Hepatocyte (in vitro differentiated cells): ENCODE measurements at regions not wholly inside any gene's neighbourhood (a gene's known extent, or its start where the extent isn't known, plus 50 kb on each side); places are given as distances from the start of the nearest gene placed in this dataset.

ENCODE experiments used
- DNase-seq: peaks from one replicate; pipeline ENCODE4 v3.0.0-alpha.2; 2016; ENCODE audit warnings: low spot score
- H2AFZ ChIP-seq: fragments of 200-600 bp; sonication (generic); 2 replicates; pipeline ENCODE4 v1.6.0; 2016; ENCODE audit warnings: antibody characterized with exemption, mild to moderate bottlenecking
- H3K27ac ChIP-seq: fragments of 200-600 bp; sonication (generic); 2 replicates; pipeline ENCODE4 v1.5.1; 2016; ENCODE audit warnings: mild to moderate bottlenecking
- H3K27me3 ChIP-seq: fragments of 200-600 bp; sonication (generic); 2 replicates; pipeline ENCODE4 v1.6.1; 2016
- H3K36me3 ChIP-seq: fragments of 200-600 bp; sonication (generic); replicated peaks from 2 replicates; pipeline ENCODE4 v1.5.1; 2016; ENCODE audit warnings: low read depth; ENCODE audit not compliant: insufficient read depth
- H3K4me1 ChIP-seq: fragments of 200-600 bp; sonication (generic); 2 replicates; pipeline ENCODE4 v1.5.1; 2016; ENCODE audit warnings: mild to moderate bottlenecking, moderate library complexity; ENCODE audit not compliant: insufficient read depth
- H3K4me2 ChIP-seq: fragments of 200-600 bp; sonication (generic); 2 replicates; pipeline ENCODE4 v1.6.0; 2016
- H3K4me3 ChIP-seq: fragments of 200-600 bp; sonication (generic); 2 replicates; pipeline ENCODE4 v1.5.1; 2016; ENCODE audit warnings: mild to moderate bottlenecking
- H3K79me2 ChIP-seq: fragments of 200-600 bp; sonication (generic); 2 replicates; pipeline ENCODE4 v1.6.0; 2017; ENCODE audit warnings: mild to moderate bottlenecking
- H3K9me2 ChIP-seq: fragments of 200-600 bp; sonication (generic); replicated peaks from 2 replicates; pipeline ENCODE4 v1.6.0; 2017; ENCODE audit warnings: mild to moderate bottlenecking; ENCODE audit not compliant: insufficient read depth
- H3K9me3 ChIP-seq: fragments of 200-600 bp; sonication (generic); 2 replicates; pipeline ENCODE4 v1.5.1; 2016; ENCODE audit warnings: low read depth, mild to moderate bottlenecking
- H4K20me1 ChIP-seq: fragments of 200-600 bp; sonication (generic); 2 replicates; pipeline ENCODE4 v1.6.0; 2016; ENCODE audit warnings: mild to moderate bottlenecking; ENCODE audit not compliant: insufficient read depth, poor library complexity, severe bottlenecking
- EZH2 ChIP-seq: fragments of 200-600 bp; sonication (generic); IDR thresholded peaks from 2 replicates; pipeline ENCODE4 v1.6.1; 2016; ENCODE audit warnings: antibody characterized with exemption, mild to moderate bottlenecking, borderline replicate concordance
- EZH2phosphoT487 ChIP-seq: fragments of 200-600 bp; sonication (generic); IDR thresholded peaks from one replicate; pipeline ENCODE4 v1.6.1; 2018; ENCODE audit warnings: antibody characterized with exemption, mild to moderate bottlenecking, low read depth, moderate library complexity; ENCODE audit not compliant: unreplicated experiment, severe bottlenecking
- WGBS: methylation state at CpG from one replicate; pipeline ENCODE4 v1.1.6; 2016; ENCODE audit warnings: low lambda C conversion rate; ENCODE audit errors: missing lambda C conversion rate; 5-methylcytosine and 5-hydroxymethylcytosine counted together
- TF ChIP-seq, protein P1 (sequence below): fragments of 200-600 bp; sonication (generic); IDR thresholded peaks from 2 replicates; pipeline ENCODE4 v1.5.1; 2016; ENCODE audit warnings: antibody characterized with exemption, mild to moderate bottlenecking; ENCODE audit not compliant: poor library complexity

DNA sequence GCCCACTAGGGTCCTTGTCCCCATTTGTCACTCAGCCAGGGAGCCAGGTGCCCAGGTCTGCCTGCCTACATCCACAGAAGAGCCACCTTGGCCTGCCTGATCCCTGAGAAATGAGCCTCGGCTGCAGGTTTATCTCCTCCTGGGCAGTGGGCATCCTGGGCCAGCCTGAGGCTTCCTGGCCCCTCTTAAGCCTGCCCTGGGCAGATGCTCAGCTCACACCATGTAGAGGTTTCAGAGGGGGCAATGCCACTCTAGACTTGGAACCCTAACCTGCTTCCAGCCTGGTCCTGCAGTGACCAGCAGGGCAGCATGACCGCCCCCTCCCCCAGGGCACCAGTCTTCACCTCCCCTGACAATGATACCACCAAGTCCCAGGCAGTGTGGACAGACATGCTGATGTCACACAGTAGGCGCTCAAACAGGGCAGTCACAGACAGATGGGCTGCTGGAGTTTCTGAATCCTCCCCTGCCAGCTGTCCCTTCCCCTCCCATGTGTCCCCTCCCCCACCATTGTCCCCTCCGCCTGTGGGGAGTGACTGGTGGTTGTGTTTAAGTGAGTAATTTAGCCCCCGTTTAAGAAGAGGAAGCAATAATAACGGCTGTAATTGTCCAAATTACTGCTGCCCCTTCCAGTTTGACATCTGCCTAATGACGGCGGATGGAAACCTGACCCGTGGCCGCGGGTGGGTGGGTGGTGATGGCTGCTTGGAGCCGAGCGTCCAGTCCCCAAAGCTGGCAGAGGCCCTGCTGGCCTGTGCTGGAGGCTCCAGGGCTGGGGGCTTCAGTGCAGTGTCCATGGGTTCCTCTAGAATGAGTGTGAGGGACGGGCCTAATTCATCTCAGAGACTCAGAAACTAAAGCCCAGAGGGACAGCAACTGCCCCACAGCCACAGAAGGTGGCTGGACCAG is 147.7 kb downstream of the BARX1 start:
- no peak overlapping the region for H3K4me3 ChIP-seq
- no peaks in the 10 kb centered on the region for H4K20me1 ChIP-seq
- no peak overlapping the region for H2AFZ ChIP-seq
- no peak overlapping the region for H3K4me2 ChIP-seq
- H3K36me3 ChIP-seq = no peaks in the 10 kb centered on the region
- 68% methylated on average over 14 of the region's 14 CpGs for WGBS
- no peak for TF ChIP-seq EZH2phosphoT487
- TF ChIP-seq, protein P1, sequence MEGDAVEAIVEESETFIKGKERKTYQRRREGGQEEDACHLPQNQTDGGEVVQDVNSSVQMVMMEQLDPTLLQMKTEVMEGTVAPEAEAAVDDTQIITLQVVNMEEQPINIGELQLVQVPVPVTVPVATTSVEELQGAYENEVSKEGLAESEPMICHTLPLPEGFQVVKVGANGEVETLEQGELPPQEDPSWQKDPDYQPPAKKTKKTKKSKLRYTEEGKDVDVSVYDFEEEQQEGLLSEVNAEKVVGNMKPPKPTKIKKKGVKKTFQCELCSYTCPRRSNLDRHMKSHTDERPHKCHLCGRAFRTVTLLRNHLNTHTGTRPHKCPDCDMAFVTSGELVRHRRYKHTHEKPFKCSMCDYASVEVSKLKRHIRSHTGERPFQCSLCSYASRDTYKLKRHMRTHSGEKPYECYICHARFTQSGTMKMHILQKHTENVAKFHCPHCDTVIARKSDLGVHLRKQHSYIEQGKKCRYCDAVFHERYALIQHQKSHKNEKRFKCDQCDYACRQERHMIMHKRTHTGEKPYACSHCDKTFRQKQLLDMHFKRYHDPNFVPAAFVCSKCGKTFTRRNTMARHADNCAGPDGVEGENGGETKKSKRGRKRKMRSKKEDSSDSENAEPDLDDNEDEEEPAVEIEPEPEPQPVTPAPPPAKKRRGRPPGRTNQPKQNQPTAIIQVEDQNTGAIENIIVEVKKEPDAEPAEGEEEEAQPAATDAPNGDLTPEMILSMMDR = no peak
- TF ChIP-seq EZH2 = no peak
- H3K9me3 ChIP-seq = no peaks in the 10 kb centered on the region
- no peak overlapping the region for H3K27ac ChIP-seq
- H3K79me2 ChIP-seq = no peaks in the 10 kb centered on the region
- no peak for DNase-seq
- no peaks in the 10 kb centered on the region for H3K4me1 ChIP-seq
- no peaks in the 10 kb centered on the region for H3K9me2 ChIP-seq
- H3K27me3 ChIP-seq = no peaks in the 10 kb centered on the region

GRCh38 chr9:93801581-93802284 is 153.4 kb downstream of the BARX1 start:
- H3K4me3 ChIP-seq = no peak overlapping the region
- TF ChIP-seq EZH2phosphoT487 (no peak), EZH2 (no peak)
- TF ChIP-seq, protein P1 = no peak
- DNase-seq = no peak

GRCh38 chr9:93801120-93801519 is 154.0 kb downstream of the BARX1 start:
- H2AFZ ChIP-seq = no peak overlapping the region
- no peak overlapping the region for H3K27ac ChIP-seq
- no peak overlapping the region for H3K4me3 ChIP-seq
- no peaks in the 10 kb centered on the region for H3K36me3 ChIP-seq
- no peaks in the 10 kb centered on the region for H3K79me2 ChIP-seq
- 76% methylated on average over 4 of the region's 4 CpGs for WGBS
- TF ChIP-seq EZH2 (no peak), EZH2phosphoT487 (no peak)
- TF ChIP-seq, protein P1 = no peak
- no peaks in the 10 kb centered on the region for H3K9me3 ChIP-seq
- no peak overlapping the region for H3K4me2 ChIP-seq
- H3K27me3 ChIP-seq = no peaks in the 10 kb centered on the region
- no peak for DNase-seq
- H4K20me1 ChIP-seq = no peaks in the 10 kb centered on the region
- no peaks in the 10 kb centered on the region for H3K4me1 ChIP-seq
- no peaks in the 10 kb centered on the region for H3K9me2 ChIP-seq

More at GRCh38 chr9:93801581-93802284, 153.4 kb downstream of the BARX1 start:
- Histone ChIP-seq H3K27ac (no peak overlapping the region), H3K79me2 (no peaks in the 10 kb centered on the region), H4K20me1 (no peaks in the 10 kb centered on the region), H3K4me2 (no peak overlapping the region), H3K36me3 (no peaks in the 10 kb centered on the region), H3K9me3 (no peaks in the 10 kb centered on the region), H2AFZ (no peak overlapping the region), H3K9me2 (no peaks in the 10 kb centered on the region), H3K27me3 (no peaks in the 10 kb centered on the region), H3K4me1 (no peaks in the 10 kb centered on the region)
- WGBS = 76% methylated on average over 7 of the region's 7 CpGs
